ENCODE measurements at regions not wholly inside any gene's neighbourhood (a gene's known extent, or its start where the extent isn't known, plus 50 kb on each side); places are given as distances from the start of the nearest gene placed in this dataset.

DNA sequence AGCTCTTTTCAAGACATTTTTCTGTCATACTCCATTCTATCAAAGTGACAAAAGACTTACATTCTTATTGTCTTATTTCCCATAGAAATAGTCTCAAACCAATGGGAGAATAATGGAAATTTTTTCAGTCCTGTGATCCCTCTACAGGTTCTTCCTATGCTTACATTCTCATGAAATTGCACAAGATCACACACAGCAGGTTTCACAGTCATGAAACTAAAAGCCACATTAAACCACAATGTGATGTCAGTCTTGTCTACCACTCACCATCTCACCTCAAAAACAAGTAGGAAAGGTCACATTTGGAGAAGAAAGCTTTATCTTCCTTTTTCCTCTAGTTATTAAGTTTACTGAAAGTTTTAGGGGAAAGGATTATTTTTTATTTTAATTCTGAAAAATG, 161.0 kb upstream of the RORA start:
- no peak for TF ChIP-seq EZH2 (IDR thresholded peaks at IDR 0.05; ENCODE audit: borderline replicate concordance)
- TF ChIP-seq, protein P1, sequence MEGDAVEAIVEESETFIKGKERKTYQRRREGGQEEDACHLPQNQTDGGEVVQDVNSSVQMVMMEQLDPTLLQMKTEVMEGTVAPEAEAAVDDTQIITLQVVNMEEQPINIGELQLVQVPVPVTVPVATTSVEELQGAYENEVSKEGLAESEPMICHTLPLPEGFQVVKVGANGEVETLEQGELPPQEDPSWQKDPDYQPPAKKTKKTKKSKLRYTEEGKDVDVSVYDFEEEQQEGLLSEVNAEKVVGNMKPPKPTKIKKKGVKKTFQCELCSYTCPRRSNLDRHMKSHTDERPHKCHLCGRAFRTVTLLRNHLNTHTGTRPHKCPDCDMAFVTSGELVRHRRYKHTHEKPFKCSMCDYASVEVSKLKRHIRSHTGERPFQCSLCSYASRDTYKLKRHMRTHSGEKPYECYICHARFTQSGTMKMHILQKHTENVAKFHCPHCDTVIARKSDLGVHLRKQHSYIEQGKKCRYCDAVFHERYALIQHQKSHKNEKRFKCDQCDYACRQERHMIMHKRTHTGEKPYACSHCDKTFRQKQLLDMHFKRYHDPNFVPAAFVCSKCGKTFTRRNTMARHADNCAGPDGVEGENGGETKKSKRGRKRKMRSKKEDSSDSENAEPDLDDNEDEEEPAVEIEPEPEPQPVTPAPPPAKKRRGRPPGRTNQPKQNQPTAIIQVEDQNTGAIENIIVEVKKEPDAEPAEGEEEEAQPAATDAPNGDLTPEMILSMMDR (IDR thresholded peaks at IDR 0.05; ENCODE audit: poor library complexity): no peak
- no peak for TF ChIP-seq EZH2phosphoT487 (IDR thresholded peaks at IDR 0.05; ENCODE audit: low read depth, severe bottlenecking, unreplicated experiment)
